HG02798 (cell line): ENCODE measurements at regions not wholly inside any gene's neighbourhood (a gene's known extent, or its start where the extent isn't known, plus 50 kb on each side); places are given as distances from the start of the nearest gene placed in this dataset.
"Not testable (repeated sequence)": the region's sequence is repeated elsewhere in the genome, so short reads cannot be mapped to it uniquely, and the experiment has no call there.

Source experiments
- ATAC-seq: cut with Tn5 transposase; IDR thresholded peaks from one replicate; pipeline ENCODE4 v1.9.1; 2021; ENCODE audit warnings: mild to moderate bottlenecking; ENCODE audit not compliant: unreplicated experiment, poor library complexity

DNA sequence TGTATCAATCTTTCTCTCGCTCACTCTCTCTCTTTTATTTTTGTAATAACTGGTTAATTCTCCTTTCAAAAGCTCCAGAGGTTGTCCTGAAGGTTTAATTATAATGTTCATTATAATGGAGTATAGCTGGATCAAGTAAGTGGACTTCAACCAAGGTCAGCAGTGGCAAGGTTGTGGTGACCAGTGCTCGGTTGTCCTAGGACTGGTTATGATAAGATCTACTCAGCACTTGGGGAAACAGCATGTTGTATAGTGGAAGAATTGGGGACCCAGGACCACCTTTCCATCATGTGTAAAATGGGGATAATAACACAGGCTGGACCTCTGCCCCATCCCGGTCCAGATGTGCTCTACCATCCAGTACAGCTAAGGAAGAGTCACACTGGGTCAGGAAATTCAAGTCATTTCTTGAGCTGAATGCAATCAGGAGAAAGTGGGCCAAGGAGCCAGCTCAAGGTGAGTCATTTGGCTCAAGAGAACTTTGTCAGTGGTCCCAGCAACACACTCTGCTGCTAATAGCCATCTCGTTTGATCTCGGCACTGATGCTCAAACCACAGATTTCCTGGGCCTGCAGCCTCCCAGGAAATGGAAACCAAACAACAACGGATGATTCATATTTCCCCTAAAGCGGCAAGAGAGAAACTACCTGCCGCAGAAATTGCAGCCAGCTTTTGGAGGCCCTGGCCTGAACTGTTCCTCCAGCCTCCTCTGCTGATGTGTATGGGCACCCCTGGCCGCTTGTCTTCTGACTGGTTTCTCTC lies 123.6 kb upstream of the RBPJ start:
- ATAC-seq, result peak; percentile 80

GRCh38 chr4:26198931-26199330 lies 121.9 kb upstream of the RBPJ start:
- not testable (repeated sequence) for ATAC-seq

- ATAC-seq, result no peak
Observed at GRCh38 chr4:26199596-26199995, 121.2 kb upstream of the RBPJ start.

- no peak for ATAC-seq
Observed at GRCh38 chr4:26201120-26201519, 119.7 kb upstream of the RBPJ start.

DNA sequence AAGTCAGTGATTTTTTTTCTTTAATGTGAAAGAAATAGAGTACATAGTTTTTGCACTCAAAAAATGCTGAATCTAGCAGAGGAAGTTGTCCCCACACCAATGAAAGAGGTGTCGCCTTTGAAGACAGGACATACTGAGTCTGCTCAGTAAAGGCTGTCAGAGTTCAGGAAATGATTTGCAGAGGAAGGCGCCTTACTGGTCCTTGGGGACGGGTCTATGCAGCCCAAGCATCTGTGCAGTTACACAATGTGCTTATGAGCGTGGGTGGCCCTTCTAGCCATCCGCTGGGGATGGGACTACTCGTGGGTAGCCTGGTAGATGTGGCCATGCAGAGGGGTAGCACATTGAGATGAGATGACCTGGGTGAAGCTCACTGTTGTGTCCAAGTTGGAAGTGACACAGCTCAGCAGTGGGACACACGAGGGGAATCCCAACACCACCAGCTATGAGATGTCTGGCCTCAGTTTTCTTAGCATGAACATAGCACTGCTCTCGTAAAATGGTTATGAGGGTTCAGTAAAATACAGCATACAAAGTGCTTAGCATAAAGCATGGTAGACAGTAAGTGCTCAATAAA lies 116.5 kb upstream of the RBPJ start:
- peak; percentile 50 for ATAC-seq

DNA sequence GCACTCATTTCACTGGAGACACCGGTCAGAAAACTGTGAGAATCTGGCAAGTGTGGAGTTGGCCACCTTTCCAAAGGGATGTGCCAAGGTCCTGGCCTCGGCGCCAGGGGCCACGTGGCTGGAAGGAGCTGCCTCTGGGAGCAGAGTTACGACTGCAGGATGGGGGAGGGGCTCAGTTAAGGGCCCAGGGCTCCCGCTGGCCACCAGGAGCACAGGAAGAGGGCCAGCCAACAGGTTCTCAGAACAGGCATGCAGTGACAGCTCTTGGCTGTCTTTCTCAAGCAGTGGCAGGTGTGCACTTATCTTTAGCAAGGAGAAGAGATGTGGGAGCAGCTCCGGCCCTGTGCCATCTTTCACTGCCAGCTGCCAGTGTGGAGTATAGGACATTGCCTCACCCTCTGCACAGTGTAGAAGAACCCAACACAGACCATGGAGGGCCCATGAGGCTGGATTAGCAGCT lies 115.9 kb upstream of the RBPJ start:
- no peak for ATAC-seq

GRCh38 chr4:26206339-26206738 lies 114.5 kb upstream of the RBPJ start:
- no peak for ATAC-seq

DNA sequence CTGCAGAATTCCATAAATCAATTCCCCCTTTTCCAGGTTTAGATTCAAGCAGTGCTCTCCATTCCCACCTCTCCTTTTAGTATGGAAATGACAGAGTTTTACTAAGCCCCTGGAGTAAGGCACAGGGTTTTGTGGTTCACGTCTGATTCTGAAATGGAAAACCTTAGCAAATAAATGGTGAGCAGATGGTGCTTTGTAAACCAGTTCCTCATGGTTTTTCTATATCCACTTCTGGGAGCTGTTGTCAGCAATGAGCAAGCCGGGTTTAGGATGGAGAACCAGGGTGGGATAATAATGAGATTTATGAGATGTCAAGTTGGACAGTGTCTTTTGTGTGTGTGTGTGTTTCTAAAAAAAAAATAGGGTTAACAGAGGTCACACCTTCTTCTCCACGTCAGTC lies 113.8 kb upstream of the RBPJ start:
- no peak for ATAC-seq

DNA sequence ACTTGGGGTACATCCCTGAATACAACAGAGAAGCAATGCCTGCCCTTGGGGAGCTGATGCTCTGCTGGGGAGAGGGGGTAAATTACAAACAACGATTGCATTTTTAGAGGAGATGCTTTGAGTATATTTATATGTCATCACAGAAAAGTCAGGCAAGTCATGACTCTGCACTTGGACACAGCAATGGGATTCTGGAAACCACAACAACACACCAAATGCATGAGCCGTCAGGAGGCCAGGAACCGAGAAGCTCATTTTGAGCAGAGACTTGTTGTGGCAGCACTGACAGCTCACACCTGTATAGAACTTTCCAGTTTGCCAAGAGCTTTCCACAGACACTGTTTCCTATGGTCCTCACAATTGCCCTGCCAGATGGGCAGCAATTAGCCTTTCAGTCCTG lies 113.2 kb upstream of the RBPJ start:
- no peak for ATAC-seq

GRCh38 chr4:26208237-26208994 lies 112.4 kb upstream of the RBPJ start:
- no peak for ATAC-seq

DNA sequence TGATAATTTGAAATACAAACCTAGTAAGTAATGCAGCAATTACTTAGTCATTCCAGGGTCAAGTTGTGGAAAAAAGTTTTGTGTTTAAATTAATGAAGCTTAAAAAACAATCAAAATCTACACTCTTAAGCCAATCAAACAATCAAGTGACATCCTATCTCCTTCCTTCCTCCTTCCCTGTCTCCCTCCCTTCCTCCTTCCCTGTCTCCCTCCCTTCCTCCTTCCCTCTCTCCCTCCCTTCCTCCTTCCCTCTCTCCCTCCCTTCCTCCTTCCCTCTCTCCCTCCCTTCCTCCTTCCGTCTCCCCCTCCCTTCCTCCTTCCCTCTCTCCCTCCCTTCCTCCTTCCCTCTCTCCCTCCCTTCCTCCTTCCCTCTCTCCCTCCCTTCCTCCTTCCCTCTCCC lies 111.4 kb upstream of the RBPJ start:
- not testable (repeated sequence) for ATAC-seq

DNA sequence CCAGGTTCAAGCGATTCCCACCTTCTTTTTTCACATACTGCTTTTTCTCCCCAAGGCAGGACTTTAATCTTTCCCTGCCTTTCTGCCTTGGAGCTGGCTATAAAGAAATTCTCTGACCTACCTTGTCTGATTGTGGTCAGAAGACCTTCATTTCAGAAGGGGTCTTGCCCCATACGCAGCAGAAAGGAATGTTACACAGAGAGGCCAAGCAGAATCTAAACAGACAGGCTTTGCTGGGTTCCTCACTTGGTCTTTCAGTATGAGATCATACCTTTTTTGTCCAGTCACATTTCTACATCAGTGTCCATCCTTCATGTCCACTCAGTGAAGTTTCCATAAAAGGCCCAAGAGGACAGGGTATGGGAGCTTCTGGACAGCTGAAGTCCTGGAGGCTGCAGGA lies 108.3 kb upstream of the RBPJ start:
- no peak for ATAC-seq

DNA sequence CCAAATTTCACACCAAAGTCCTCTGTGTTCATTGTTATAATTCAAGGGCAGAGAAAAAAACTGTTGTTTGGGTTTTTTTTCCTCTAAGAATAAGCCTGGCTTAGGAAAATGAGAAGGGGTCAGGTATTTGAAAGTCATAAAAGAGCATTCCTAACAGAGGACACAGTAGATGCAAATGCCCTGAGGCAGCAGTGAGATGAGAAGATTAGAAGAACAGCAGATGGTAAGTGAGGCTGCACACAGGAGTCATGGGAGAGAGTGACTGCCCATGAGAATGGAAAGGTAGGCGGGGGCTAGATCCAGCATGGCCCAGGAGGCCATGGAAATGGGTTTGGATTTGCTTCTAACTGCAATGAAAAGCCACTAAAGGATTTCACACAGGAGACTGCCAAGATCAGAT lies 107.5 kb upstream of the RBPJ start:
- no peak for ATAC-seq

GRCh38 chr4:26214994-26215393 lies 105.8 kb upstream of the RBPJ start:
- ATAC-seq, result no peak

DNA sequence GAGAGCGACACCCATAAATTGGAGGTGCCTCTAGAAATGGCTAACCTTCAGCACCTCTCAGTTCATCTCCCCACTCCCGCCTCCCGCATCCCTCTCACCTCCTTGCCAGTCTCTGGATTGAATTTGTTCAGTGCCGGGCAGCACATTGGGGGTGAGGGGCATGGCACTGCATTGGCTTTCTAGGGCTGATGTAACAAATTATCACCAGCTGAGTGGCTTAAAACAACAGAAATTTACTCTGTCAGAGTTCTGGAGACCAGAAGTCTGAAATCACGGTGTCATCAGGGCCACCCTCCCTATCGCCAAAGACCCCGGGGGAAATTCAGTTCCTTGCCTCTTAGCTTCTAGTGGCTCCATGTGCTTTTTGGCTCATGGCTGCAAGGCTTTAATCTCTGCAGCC lies 105.1 kb upstream of the RBPJ start:
- no peak for ATAC-seq

- ATAC-seq, result no peak
Observed at GRCh38 chr4:26217481-26217880, 103.3 kb upstream of the RBPJ start.

DNA sequence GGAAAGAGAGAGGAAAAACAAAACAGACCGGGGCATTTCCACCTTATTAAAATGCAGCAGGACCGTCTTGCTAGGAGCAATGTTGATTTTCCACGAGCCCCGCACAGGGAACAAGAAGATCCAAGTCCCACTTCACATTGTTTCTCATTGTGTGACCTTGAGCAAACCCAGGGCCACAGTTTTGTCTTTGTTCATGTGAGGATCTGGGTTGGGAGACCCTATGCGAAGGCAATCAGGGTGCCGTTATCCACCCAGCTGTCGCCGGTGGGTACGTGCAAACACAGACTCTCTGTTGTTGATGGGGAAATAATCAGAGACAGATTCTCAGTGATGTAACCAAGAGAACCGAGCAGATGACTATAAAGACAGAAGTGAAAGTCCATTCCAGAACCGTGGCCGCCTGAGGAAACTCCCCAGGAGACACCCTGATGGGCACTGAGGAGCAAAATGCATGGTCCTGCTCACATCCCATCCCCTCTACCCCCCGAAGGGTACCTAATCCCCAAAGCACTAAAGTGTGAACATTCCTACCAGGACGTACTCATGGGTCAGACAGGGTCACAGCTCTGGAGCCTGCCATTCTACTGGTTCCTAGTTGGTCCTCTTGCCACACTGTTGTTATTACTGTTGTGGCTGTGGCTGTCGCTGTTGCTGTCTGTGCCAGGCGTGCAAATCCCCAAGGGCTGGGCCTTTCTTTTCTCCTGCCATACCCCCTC lies 102.7 kb upstream of the RBPJ start:
- ATAC-seq, result peak; percentile 79

DNA sequence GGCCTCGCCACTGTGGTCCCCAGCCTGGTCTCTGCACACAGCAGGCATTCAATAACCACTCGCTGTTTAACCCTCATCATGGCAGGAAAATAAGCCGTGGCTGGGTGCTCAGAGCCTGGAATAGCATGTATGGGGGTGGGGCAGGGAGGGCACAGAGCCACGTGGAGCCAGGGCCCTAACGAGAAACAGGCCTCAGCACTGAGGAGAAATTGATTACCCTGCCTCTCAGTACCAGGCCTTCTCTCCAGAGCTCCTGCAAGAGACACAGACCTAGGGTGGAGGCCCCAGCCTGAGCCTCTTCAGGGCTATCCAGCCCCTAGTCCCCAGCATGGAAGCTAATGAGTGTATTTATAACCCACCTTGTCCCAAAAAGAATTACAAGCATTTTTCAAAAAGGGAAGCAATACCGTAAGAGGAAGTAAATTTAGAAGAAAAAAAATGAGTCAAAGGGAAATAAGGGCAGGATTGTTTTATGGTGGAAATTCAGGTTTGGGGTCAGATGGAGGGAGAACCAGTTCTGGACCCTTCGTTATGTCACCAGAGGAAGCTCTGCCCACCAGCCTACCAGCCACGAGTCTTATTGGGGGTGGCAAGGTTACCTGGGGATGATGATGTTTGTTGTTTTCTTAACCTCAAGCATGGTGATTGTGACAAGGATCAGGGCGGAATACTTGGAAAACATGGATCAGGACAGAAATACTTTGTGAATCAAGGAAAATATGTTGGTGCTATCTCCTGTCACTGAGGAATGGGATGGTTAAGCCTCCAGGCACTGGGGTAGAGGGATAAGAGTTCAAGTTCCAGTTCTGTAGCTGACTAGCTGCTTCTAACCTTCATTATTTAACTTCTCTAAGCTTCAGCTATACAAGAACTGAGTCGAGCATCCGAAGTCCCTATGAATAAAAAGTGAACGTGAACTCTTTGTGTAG lies 101.9 kb upstream of the RBPJ start:
- peak; percentile 30 for ATAC-seq

DNA sequence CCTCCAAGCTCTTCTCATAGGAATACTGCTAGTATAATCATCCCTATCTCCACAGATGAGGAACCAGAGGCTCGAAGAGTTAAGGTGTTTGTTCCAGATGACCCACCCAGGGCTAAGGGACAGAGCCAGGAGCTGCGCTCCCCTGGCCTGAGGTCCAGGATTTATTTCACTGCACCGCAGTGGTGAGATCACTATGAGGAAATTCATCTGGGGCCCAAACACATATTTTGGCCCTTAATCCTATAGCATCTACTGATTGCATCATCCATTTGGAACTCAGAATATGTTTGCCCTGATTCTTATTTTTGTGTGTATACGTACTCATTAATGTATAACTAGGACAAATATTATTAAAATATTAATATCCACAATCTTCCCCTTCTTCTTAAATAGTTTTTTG lies 100.1 kb upstream of the RBPJ start:
- ATAC-seq, result no peak

DNA sequence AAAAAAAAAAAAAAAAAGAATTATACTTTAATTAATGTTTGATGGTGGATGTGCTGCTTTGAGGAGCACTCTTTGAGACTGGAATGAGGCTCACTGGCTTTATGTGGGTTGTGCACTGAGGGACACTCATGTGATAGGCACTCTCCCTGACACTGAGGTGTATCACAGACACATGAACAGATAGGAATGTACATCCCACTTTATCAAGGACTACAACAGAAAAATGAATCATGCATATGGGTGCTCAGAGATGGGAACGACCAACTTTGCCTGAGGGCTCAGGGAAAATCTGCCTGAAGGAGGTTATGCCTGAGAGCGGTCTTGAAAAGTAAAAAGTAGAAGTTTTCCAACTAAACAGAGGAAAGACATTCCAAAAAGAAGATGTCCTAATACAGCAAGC lies 97.7 kb upstream of the RBPJ start:
- ATAC-seq, result no peak
